HEK293 (cell line): ENCODE measurements at regions not wholly inside any gene's neighbourhood (a gene's known extent, or its start where the extent isn't known, plus 50 kb on each side); places are given as distances from the start of the nearest gene placed in this dataset.

Experiments used
- CTCF ChIA-PET: fragments of 350-600 bp; formaldehyde crosslinking; extraction: SDS; loops from one replicate; lab custom pipeline; 2021; ENCODE audit warnings: antibody characterized with exemption; lab: Yijun Ruan, JAX
- POLR2A ChIA-PET: fragments of 300-600 bp; formaldehyde crosslinking; extraction: SDS; loops from one replicate; lab custom pipeline; 2020; ENCODE audit warnings: antibody characterized with exemption, inconsistent platforms; lab: Yijun Ruan, JAX
- H3K27ac ChIP-seq: fragments of 200-500 bp; sonication (Bioruptor generic); 2 replicates; pipeline ENCODE4 v1.5.1; 2014; ENCODE audit warnings: low read depth, low read length, control low read depth, inconsistent platforms; ENCODE audit errors: extremely low read depth
- H3K36me3 ChIP-seq, 2 experiments: fragments of 200-500 bp in 1 of 2; sonication (Bioruptor generic) in 1 of 2; 1 replicate in 1 of 2; 2 replicates in 1 of 2; pipeline ENCODE4 v1.5.1; 2014 to 2017; ENCODE audit warnings: inconsistent platforms in 2 of 2, low read length in 2 of 2; ENCODE audit not compliant: control insufficient read depth in 2 of 2, insufficient read depth in 1 of 2
- H3K4me1 ChIP-seq: fragments of 200-500 bp; sonication (Bioruptor generic); 2 replicates; pipeline ENCODE4 v1.5.1; 2014; ENCODE audit warnings: mild to moderate bottlenecking, low read length, inconsistent platforms; ENCODE audit not compliant: control insufficient read depth, insufficient read depth
- H3K4me3 ChIP-seq: 2 replicates; pipeline ENCODE4 v1.5.1; 2011; ENCODE audit warnings: low read depth, mild to moderate bottlenecking, control low read depth, low read length, moderate library complexity
- H3K9me3 ChIP-seq: fragments of 200-500 bp; sonication (Bioruptor generic); 2 replicates; pipeline ENCODE4 v1.5.1; 2014; ENCODE audit warnings: low read depth, low read length, inconsistent platforms; ENCODE audit not compliant: control insufficient read depth, insufficient read depth
- GLI4 ChIP-seq: fragments of 450-650 bp; formaldehyde crosslinking; IDR thresholded peaks from 2 replicates; pipeline ENCODE4 v1.5.1; 2016; ENCODE audit warnings: missing biosample characterization, missing genetic modification characterization
- OSR2 ChIP-seq: fragments of 450-650 bp; formaldehyde crosslinking; IDR thresholded peaks from 2 replicates; pipeline ENCODE4 v1.5.1; 2016; ENCODE audit warnings: missing biosample characterization, missing genetic modification characterization
- RBAK ChIP-seq: fragments of 450-650 bp; formaldehyde crosslinking; IDR thresholded peaks from 2 replicates; pipeline ENCODE4 v1.5.1; 2016; ENCODE audit warnings: missing biosample characterization, missing genetic modification characterization
- SALL2 ChIP-seq: fragments of 450-650 bp; formaldehyde crosslinking; IDR thresholded peaks from 2 replicates; pipeline ENCODE4 v1.5.0; 2017; ENCODE audit warnings: missing biosample characterization, mild to moderate bottlenecking, missing genetic modification characterization, borderline replicate concordance
- YY1 ChIP-seq: fragments of 450-650 bp; formaldehyde crosslinking; IDR thresholded peaks from 2 replicates; pipeline ENCODE4 v1.5.1; 2018; ENCODE audit warnings: missing biosample characterization, missing genetic modification characterization
- ZNF211 ChIP-seq: fragments of 450-650 bp; formaldehyde crosslinking; IDR thresholded peaks from 2 replicates; pipeline ENCODE4 v1.5.1; 2016; ENCODE audit warnings: low read depth, missing biosample characterization, missing genetic modification characterization
- ZNF248 ChIP-seq: fragments of 450-650 bp; formaldehyde crosslinking; IDR thresholded peaks from 2 replicates; pipeline ENCODE4 v1.5.1; 2017; ENCODE audit warnings: missing biosample characterization, missing genetic modification characterization
- ZNF37A ChIP-seq: fragments of 450-650 bp; IDR thresholded peaks from 2 replicates; pipeline ENCODE4 v1.5.1; 2018; ENCODE audit warnings: missing biosample characterization, missing genetic modification characterization
- ZNF391 ChIP-seq: fragments of 450-650 bp; formaldehyde crosslinking; IDR thresholded peaks from 2 replicates; pipeline ENCODE4 v1.5.1; 2016; ENCODE audit warnings: low read depth, missing biosample characterization, missing genetic modification characterization, borderline replicate concordance
- ZNF404 ChIP-seq: fragments of 450-650 bp; formaldehyde crosslinking; IDR thresholded peaks from 2 replicates; pipeline ENCODE4 v1.5.1; 2017; ENCODE audit warnings: missing biosample characterization, missing genetic modification characterization
- ZNF48 ChIP-seq: fragments of 450-650 bp; formaldehyde crosslinking; IDR thresholded peaks from 2 replicates; pipeline ENCODE4 v1.5.1; 2016; ENCODE audit warnings: missing biosample characterization, missing genetic modification characterization
- ZNF561 ChIP-seq: fragments of 450-650 bp; IDR thresholded peaks from 2 replicates; pipeline ENCODE4 v1.5.1; 2018; ENCODE audit warnings: missing biosample characterization, missing genetic modification characterization, borderline replicate concordance
- ZNF596 ChIP-seq: fragments of 450-650 bp; IDR thresholded peaks from 2 replicates; pipeline ENCODE4 v1.5.0; 2018; ENCODE audit warnings: missing biosample characterization, mild to moderate bottlenecking, missing genetic modification characterization, moderate library complexity
- ZNF621 ChIP-seq: fragments of 450-650 bp; formaldehyde crosslinking; IDR thresholded peaks from 2 replicates; pipeline ENCODE4 v1.5.1; 2017; ENCODE audit warnings: missing biosample characterization, missing genetic modification characterization
- ZSCAN30 ChIP-seq: fragments of 450-650 bp; IDR thresholded peaks from 2 replicates; pipeline ENCODE4 v1.5.1; 2018; ENCODE audit warnings: missing biosample characterization, mild to moderate bottlenecking, missing genetic modification characterization, moderate library complexity
- TF ChIP-seq, protein P1 (sequence below): fragments of 450-650 bp; formaldehyde crosslinking; IDR thresholded peaks from 2 replicates; pipeline ENCODE4 v1.5.1; 2016; ENCODE audit warnings: missing biosample characterization, missing genetic modification characterization
- TF ChIP-seq, protein P2 (sequence below): fragments of 450-650 bp; IDR thresholded peaks from 2 replicates; pipeline ENCODE4 v1.5.1; 2018; ENCODE audit warnings: missing biosample characterization, missing genetic modification characterization
- TF ChIP-seq, protein P3 (sequence below): fragments of 450-650 bp; formaldehyde crosslinking; IDR thresholded peaks from 2 replicates; pipeline ENCODE4 v1.5.1; 2017; ENCODE audit warnings: missing biosample characterization, missing genetic modification characterization
- TF ChIP-seq, protein P4 (sequence below): fragments of 450-650 bp; formaldehyde crosslinking; IDR thresholded peaks from 2 replicates; pipeline ENCODE4 v1.5.1; 2016; ENCODE audit warnings: missing biosample characterization, missing genetic modification characterization, borderline replicate concordance

DNA sequence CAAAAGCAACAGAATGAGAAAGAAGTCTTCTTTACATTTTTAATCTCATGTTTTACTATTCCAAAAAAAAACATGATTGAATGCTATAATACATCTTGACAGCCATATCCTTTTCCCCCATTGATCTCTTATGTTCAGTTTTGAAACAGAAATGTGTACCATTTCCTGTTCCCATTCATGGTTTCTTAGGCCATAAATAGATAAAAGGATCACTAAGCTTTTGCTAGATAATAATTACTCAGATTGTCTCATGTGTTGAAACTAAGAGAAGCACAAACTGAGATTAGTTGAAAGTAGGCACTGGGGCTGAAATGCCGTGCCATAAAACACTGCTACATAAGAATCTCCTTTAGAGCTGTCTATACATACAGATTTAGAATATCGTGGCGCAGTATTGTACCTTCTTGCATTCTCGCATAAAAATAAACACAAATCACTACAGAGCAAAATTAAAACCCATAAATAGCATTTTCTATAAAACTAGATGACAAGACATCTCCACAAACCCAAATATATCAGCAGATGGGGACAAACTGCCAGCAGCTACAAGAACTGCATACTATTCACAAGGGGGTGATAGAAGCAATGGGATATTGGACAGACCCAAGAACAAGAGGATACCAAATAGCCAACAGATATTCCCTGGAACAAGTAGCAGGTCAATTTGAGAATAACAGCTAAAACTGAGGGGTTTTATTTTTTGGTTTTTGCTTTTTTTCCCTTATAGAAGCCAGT, 405.3 kb upstream of the PRMT6 start (continued):
- no peak for TF ChIP-seq OSR2 (tag by site-specific recombination)
- TF ChIP-seq, protein P1, sequence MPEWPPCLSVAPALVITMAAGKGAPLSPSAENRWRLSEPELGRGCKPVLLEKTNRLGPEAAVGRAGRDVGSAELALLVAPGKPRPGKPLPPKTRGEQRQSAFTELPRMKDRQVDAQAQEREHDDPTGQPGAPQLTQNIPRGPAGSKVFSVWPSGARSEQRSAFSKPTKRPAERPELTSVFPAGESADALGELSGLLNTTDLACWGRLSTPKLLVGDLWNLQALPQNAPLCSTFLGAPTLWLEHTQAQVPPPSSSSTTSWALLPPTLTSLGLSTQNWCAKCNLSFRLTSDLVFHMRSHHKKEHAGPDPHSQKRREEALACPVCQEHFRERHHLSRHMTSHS (tag by site-specific recombination), result no peak

DNA sequence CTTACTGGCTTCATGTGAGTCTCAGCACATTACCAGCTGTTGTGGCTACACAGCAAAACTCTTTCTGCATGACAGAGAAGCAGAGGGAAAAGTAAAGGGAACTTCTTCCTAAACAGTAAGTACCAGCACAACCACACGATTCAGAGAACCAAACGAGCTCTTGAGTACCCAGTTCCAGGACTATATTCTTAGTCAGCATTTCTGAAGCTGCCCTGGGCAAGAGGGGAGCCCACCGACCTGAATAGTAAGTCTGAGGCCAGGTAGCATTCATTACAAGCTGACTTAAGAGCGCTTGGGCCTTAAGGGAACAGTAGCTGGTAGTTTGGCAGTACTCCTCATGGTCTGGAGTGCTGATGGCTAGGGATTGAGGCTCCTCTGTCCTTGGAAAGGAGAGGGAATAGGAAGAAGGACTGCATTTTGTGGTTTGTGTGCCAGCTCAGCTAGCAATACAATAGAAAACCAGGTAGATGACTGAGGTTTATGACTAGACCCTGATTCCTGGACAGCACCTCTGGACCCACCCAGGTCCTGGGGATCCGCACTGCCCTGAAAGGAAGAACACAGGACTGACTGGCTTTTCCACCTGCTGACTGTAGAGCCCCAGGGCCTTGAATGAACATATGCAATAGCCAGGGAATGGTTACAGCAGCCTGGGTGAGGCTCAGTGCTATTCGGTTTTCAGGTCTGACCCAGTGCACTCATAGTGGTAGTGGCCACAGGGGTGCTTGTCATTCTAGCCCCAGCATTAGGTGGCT, 396.8 kb upstream of the PRMT6 start:
- POLR2A ChIA-PET, result no interaction called here

More for the DNA sequence above, 396.8 kb upstream of the PRMT6 start:
- TF ChIP-seq ZSCAN30 (no peak), YY1 (tag by site-specific recombination) (no peak), ZNF391 (tag by site-specific recombination) (no peak), ZNF621 (tag by site-specific recombination) (no peak), ZNF596 (tag by site-specific recombination) (no peak), ZNF37A (no peak), ZNF561 (tag by site-specific recombination) (no peak), GLI4 (tag by site-specific recombination) (no peak), ZNF404 (tag by site-specific recombination) (no peak), ZNF211 (tag by site-specific recombination) (no peak), ZNF48 (tag by site-specific recombination) (no peak), SALL2 (tag by site-specific recombination) (no peak), RBAK (no peak), ZNF248 (tag by site-specific recombination) (no peak)
- TF ChIP-seq, protein P2, sequence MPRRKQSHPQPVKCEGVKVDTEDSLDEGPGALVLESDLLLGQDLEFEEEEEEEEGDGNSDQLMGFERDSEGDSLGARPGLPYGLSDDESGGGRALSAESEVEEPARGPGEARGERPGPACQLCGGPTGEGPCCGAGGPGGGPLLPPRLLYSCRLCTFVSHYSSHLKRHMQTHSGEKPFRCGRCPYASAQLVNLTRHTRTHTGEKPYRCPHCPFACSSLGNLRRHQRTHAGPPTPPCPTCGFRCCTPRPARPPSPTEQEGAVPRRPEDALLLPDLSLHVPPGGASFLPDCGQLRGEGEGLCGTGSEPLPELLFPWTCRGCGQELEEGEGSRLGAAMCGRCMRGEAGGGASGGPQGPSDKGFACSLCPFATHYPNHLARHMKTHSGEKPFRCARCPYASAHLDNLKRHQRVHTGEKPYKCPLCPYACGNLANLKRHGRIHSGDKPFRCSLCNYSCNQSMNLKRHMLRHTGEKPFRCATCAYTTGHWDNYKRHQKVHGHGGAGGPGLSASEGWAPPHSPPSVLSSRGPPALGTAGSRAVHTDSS (tag by site-specific recombination), result no peak
- TF ChIP-seq, protein P3, sequence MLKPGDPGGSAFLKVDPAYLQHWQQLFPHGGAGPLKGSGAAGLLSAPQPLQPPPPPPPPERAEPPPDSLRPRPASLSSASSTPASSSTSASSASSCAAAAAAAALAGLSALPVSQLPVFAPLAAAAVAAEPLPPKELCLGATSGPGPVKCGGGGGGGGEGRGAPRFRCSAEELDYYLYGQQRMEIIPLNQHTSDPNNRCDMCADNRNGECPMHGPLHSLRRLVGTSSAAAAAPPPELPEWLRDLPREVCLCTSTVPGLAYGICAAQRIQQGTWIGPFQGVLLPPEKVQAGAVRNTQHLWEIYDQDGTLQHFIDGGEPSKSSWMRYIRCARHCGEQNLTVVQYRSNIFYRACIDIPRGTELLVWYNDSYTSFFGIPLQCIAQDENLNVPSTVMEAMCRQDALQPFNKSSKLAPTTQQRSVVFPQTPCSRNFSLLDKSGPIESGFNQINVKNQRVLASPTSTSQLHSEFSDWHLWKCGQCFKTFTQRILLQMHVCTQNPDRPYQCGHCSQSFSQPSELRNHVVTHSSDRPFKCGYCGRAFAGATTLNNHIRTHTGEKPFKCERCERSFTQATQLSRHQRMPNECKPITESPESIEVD, result no peak
- TF ChIP-seq, protein P4, sequence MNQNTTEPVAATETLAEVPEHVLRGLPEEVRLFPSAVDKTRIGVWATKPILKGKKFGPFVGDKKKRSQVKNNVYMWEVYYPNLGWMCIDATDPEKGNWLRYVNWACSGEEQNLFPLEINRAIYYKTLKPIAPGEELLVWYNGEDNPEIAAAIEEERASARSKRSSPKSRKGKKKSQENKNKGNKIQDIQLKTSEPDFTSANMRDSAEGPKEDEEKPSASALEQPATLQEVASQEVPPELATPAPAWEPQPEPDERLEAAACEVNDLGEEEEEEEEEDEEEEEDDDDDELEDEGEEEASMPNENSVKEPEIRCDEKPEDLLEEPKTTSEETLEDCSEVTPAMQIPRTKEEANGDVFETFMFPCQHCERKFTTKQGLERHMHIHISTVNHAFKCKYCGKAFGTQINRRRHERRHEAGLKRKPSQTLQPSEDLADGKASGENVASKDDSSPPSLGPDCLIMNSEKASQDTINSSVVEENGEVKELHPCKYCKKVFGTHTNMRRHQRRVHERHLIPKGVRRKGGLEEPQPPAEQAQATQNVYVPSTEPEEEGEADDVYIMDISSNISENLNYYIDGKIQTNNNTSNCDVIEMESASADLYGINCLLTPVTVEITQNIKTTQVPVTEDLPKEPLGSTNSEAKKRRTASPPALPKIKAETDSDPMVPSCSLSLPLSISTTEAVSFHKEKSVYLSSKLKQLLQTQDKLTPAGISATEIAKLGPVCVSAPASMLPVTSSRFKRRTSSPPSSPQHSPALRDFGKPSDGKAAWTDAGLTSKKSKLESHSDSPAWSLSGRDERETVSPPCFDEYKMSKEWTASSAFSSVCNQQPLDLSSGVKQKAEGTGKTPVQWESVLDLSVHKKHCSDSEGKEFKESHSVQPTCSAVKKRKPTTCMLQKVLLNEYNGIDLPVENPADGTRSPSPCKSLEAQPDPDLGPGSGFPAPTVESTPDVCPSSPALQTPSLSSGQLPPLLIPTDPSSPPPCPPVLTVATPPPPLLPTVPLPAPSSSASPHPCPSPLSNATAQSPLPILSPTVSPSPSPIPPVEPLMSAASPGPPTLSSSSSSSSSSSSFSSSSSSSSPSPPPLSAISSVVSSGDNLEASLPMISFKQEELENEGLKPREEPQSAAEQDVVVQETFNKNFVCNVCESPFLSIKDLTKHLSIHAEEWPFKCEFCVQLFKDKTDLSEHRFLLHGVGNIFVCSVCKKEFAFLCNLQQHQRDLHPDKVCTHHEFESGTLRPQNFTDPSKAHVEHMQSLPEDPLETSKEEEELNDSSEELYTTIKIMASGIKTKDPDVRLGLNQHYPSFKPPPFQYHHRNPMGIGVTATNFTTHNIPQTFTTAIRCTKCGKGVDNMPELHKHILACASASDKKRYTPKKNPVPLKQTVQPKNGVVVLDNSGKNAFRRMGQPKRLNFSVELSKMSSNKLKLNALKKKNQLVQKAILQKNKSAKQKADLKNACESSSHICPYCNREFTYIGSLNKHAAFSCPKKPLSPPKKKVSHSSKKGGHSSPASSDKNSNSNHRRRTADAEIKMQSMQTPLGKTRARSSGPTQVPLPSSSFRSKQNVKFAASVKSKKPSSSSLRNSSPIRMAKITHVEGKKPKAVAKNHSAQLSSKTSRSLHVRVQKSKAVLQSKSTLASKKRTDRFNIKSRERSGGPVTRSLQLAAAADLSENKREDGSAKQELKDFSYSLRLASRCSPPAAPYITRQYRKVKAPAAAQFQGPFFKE (tag by site-specific recombination), result no peak
- Histone ChIP-seq H3K36me3 (no peaks in the 10 kb centered on the region), H3K4me1 (no peaks in the 10 kb centered on the region), H3K27ac (no peak overlapping the region), H3K4me3 (no peak overlapping the region), H3K9me3 (no peaks in the 10 kb centered on the region)
- CTCF ChIA-PET, result no interaction called here
